GM12874 (cell line): ENCODE measurements at regions not wholly inside any gene's neighbourhood (a gene's known extent, or its start where the extent isn't known, plus 50 kb on each side); places are given as distances from the start of the nearest gene placed in this dataset.
A peak's percentile ranks its signal among the peaks of the same experiment; 100 is the strongest.

Experiments
- TF ChIP-seq, protein P1 (sequence below): IDR thresholded peaks from 2 replicates; pipeline ENCODE4 v1.5.1; 2011; ENCODE audit warnings: low read depth, mild to moderate bottlenecking, control low read depth, low read length, moderate library complexity; ENCODE audit not compliant: insufficient read depth

DNA sequence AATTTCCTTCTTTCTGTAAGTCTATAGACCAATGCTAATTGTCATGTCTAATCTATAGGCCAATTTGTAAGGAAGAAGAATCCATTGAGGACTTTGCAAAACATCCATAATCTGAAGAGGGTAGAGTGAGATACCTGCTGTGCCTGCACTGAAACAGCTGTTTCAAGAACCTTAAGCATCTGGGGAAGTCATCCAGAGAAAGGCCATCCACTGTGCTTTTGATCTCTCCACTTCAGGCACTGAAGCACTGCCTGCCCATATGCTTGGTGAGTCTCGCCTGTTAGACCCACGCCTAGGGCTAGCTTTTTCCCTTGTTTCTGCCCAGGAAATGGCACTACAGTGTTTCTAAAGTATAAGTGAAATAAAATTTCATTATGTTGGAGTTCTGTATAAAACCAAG, 921.8 kb upstream of the EPHA7 start:
- TF ChIP-seq, protein P1, sequence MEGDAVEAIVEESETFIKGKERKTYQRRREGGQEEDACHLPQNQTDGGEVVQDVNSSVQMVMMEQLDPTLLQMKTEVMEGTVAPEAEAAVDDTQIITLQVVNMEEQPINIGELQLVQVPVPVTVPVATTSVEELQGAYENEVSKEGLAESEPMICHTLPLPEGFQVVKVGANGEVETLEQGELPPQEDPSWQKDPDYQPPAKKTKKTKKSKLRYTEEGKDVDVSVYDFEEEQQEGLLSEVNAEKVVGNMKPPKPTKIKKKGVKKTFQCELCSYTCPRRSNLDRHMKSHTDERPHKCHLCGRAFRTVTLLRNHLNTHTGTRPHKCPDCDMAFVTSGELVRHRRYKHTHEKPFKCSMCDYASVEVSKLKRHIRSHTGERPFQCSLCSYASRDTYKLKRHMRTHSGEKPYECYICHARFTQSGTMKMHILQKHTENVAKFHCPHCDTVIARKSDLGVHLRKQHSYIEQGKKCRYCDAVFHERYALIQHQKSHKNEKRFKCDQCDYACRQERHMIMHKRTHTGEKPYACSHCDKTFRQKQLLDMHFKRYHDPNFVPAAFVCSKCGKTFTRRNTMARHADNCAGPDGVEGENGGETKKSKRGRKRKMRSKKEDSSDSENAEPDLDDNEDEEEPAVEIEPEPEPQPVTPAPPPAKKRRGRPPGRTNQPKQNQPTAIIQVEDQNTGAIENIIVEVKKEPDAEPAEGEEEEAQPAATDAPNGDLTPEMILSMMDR, result no peak

DNA sequence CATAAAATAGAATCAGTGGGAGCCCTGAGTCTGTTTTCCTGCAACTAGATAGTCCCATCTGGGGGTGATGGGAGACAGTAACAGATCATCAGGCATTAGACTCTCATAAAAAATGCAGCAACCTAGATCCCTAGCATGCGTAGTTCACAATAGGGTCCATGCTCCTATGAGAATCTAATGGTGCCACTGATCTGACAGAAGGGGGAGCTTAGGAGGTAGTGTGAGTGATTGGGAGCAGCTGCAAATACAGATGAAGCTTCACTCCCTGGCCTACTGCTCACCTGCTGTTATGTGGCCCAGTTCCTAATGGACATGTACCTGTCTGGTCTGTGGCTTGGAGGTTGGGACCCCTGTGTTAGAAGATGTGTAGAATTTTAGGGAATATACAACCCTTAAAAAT, 904.5 kb upstream of the EPHA7 start:
- TF ChIP-seq, protein P1, result peak; percentile 10; the same call in 1 of the 2 replicates

DNA sequence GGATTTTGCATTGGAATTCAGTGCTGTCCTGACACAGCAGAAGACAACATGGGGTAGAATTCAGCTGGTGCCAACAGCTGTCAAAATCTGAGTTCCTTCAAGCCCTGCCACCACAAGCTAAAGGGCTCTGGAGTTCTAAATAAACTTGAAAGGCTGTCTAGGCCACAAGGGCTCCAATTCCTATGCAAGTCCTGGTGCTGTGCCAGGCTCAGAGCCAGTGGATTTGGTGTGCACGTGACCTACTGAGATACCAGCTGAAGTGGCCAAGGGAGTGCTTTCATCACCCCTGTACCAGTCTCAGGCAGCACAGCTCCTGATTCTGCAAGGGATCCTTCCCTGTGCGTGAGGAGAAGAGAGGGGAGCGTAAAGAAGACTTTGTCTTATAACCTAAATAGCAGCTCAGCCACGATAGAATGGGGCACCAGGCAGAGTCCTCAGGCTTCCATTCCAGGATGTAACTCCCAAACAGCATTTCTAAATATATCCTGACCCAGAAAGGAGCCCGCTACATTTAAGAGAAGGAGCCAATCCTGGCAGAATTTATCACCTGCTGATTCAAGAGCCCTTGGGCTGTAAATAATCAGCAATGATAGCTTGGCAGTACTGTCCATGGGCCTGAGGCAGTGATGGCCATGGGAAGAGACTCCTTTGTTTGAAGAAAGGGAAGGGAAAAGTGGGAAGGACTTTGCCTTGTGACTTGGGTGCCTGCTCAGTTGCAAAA, 881.2 kb upstream of the EPHA7 start:
- TF ChIP-seq, protein P1, result no peak

DNA sequence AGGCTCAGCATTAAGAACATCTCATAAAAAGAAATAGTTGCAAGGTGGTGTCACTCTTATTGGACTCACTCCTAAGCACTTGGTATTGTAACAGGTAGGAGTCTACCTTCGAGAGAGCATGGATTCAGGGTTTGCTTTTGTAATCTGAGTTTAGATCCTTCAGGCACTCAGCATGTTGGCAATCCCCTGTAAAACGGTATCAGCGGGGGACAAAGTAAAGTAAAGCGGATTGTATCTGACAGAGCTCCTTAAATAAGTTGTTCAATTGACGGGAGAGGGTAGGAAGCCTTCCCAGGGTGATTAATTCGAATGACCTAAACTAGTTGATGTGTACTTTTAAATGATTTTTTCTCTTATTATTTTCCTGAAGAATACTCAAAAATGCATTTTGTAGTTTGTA, 869.8 kb upstream of the EPHA7 start:
- TF ChIP-seq, protein P1, result no peak

DNA sequence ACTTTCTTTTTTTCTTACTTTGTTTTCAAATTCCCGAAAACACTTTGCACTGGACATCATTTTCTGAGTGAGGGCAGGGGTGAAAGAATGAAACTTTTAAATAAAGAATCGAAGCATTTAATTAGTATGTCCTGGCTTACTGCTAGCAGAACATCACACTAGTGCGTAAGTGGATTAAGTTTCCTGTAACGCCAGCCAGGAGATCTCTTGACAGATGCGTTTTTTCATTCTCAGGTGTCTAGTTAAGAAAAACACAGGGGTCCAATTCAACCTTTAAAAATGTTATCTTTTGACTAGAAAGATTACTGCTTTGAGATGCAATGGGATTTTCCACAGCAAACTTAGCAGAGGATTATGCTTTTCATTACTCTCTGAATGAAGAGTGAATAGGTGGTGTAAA, 858.8 kb upstream of the EPHA7 start:
- TF ChIP-seq, protein P1, result no peak

DNA sequence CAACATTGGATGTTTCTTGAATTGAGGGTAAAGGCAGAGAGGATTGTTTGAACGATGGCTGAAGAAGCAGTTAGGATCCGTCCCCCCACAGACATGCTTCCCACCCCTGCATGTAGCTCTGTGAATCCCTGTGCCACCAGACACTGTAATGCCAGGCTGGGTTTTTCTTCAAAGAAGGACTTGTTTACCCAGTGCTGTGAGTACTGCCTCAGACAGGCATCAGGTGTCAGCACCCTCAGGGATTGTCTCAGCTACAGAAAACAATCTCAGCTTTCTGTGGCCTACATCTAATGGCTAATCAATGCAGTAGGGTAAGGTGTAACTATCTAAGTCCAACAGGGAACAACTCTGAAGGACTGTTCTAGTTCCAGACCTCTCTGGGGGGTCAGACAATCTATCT, 853.0 kb upstream of the EPHA7 start:
- TF ChIP-seq, protein P1, result no peak

DNA sequence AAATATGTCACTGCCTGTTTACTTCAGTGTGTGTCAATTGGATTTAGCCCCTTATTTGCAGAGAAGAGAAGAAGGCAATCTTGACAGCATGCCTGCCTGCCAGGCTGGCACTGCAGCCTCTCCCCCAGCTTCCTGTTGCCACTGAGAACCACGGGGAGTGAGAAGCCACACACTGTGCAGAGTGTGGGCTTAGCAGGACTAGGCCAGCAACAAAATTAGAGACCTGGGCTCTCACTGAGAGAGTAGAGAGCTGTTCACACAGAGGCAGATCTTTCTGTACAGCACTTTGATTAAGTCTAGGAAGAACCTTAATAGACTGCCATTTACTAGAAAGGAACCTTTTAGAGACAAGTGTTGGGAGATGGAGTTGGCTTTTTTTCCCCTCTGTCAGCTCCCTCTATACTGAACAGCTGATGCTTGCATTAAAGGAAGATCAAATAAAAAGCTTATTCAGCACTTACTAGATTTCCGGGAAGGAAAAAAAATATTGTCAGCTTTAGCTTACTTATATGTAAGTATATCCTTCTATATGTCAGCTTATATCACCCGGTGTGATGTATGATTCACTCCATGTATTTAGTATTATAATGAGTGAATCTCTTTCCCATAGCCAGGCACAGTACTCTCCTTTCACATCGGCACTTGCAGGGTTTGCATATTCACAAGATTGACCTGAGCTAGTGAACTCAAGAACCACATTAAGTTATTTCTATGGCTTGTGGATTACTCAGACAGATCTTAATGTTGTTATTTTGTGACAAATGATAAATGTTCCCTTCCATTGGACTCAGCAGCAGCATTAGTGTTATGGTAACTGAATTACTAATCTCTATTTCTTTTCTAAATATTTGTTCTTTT, 851.0 kb upstream of the EPHA7 start:
- TF ChIP-seq, protein P1, result no peak
